ENCODE measurements at regions not wholly inside any gene's neighbourhood (a gene's known extent, or its start where the extent isn't known, plus 50 kb on each side); places are given as distances from the start of the nearest gene placed in this dataset.

DNA sequence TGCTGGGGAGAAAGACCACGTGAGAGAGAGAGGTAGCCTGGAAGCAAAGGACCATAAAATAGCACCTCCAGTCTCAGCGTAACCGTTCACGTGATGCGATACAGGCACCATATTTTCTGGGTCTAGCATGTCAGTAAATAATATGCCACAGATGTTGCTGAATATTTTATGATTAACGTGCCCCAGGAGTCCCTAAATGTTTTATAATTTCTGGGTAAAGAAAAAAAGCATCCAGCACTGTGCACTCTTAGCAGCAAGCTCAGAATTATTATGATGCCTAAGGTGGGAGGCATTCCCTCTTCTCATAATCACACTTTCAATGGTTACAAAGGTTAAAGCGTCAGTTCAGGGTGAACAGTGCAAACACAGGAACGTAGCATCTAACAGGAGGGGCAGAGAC, 121.8 kb downstream of the CAVIN4 start:
- no peak for DNase-seq
- no peaks in the 10 kb centered on the region for H3K36me3 ChIP-seq
- H3K9me3 ChIP-seq: no peaks in the 10 kb centered on the region
- no peak overlapping the region for H3K4me3 ChIP-seq
- H3K4me1 ChIP-seq: no peaks in the 10 kb centered on the region
- intact Hi-C loops (cut with DNase I): no loop called here
- ATAC-seq: no peak
- TF ChIP-seq, protein P1, sequence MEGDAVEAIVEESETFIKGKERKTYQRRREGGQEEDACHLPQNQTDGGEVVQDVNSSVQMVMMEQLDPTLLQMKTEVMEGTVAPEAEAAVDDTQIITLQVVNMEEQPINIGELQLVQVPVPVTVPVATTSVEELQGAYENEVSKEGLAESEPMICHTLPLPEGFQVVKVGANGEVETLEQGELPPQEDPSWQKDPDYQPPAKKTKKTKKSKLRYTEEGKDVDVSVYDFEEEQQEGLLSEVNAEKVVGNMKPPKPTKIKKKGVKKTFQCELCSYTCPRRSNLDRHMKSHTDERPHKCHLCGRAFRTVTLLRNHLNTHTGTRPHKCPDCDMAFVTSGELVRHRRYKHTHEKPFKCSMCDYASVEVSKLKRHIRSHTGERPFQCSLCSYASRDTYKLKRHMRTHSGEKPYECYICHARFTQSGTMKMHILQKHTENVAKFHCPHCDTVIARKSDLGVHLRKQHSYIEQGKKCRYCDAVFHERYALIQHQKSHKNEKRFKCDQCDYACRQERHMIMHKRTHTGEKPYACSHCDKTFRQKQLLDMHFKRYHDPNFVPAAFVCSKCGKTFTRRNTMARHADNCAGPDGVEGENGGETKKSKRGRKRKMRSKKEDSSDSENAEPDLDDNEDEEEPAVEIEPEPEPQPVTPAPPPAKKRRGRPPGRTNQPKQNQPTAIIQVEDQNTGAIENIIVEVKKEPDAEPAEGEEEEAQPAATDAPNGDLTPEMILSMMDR (IDR thresholded peaks at IDR 0.05): no peak
- no peaks in the 10 kb centered on the region for H3K27me3 ChIP-seq
- H3K27ac ChIP-seq: no peak overlapping the region

DNA sequence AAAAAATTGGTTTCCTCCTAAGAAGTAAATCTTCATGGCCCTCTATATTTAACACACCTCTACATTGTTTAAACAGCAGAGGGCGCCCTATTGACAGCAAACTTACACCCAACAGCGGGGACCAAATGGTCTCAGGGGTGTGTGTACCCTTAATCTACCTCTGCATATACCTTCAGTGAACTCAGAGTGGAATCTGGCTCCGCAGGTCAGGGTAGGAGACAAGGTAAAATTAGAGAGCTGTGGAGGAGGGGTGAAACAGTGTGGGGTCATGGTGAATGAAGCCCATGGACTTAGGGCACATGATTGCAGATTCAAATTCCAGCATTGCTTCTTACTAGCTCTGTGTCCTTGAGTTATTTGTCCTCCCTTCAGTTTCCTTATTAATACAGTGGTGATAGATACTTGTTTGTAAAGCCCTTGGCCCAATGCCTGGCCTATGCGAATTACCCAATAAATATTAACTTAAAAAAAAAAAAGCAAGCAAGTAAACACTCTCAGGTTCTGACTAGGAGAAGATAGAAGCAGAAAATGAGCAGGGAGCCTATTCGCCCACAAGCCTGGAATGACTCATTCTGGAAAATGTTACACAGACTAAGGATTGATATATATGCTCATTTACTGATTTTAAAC, 122.9 kb downstream of the CAVIN4 start:
- no peaks in the 10 kb centered on the region for H3K9me3 ChIP-seq
- no peak overlapping the region for H3K4me3 ChIP-seq
- H3K36me3 ChIP-seq: no peaks in the 10 kb centered on the region
- H3K27ac ChIP-seq: no peak overlapping the region
- no peaks in the 10 kb centered on the region for H3K4me1 ChIP-seq
- intact Hi-C loops (cut with DNase I): no loop called here
- H3K27me3 ChIP-seq: no peaks in the 10 kb centered on the region
- peak in 2 of 4 donors; percentile 5 to 35 for DNase-seq
- peak; percentile 80 for ATAC-seq
- TF ChIP-seq, protein P1 (IDR thresholded peaks at IDR 0.05): peak; percentile 10 to 19

DNA sequence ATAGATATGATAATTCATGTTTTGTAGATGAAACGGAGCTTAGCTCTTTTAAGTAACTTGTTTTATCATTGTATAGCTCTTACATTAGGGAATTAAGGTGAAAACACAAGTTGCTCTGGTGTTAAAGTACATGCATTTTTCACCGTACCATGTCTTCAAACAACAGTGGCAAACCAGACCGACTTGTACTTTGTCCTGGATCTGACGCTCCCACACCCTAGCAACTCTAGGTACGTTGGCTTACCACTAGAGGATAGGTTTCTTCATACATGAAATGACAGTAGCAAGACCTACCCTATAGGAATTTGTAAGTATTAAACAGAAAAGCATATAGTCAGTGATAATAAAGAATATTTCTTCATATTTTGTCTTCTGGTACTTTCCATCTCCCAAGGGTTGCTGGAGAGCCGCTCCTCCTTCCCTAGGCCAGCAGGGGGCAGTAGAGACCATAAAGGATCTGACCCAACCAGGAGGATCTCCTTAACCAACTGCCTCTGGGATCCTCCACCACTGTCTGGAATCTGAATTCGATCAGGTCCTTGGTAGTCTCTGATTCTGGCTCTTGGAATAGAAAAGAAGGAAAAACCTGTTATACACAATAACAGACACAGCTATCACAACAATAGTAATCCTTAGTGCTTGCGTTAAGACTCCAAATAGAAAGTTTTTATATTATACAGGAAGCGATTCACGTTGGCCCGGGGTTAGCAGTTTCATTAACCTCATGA, 136.7 kb downstream of the CAVIN4 start:
- H3K4me1 ChIP-seq: no peaks in the 10 kb centered on the region
- TF ChIP-seq, protein P1 (IDR thresholded peaks at IDR 0.05): peak; percentile 76 to 78
- intact Hi-C loops (cut with DNase I): loop anchor here in 1 of 2 donors (5.0 kb wide), 1 partner anchor 598 kb away; no protein-coding TSS in a partner anchor

DNA sequence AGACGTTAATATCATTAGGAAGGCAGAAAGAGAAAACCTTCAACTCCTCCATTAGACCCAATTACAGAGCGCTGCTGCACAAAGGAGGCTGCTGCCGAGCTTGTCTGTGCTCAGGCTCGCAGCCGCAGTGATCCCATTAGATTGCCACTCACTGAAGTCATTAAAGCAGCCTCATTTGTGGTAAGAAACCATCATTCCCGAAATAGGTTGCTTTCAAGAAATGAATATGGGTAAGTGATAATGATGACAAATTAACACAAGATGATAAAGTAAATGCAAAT, 137.2 kb downstream of the CAVIN4 start:
- H3K27me3 ChIP-seq: peaks cover 0 to 2% of the 10 kb centered on the region in 2 donors
- no peaks in the 10 kb centered on the region for H3K4me1 ChIP-seq
- no peak overlapping the region for H3K27ac ChIP-seq
- intact Hi-C loops (cut with DNase I): loop anchor here in 1 of 2 donors (5.0 kb wide), 1 partner anchor 597 kb away; no protein-coding TSS in a partner anchor
- TF ChIP-seq, protein P1 (IDR thresholded peaks at IDR 0.05): no peak
- no peaks in the 10 kb centered on the region for H3K9me3 ChIP-seq
- no peaks in the 10 kb centered on the region for H3K36me3 ChIP-seq
- ATAC-seq (no peak), DNase-seq (no peak)
- no peak overlapping the region for H3K4me3 ChIP-seq

More for the DNA sequence above, 136.7 kb downstream of the CAVIN4 start:
- DNase-seq: peak in 3 of 4 donors; percentile 26 to 64 (median 39)
- Histone ChIP-seq H3K4me3 (no peak overlapping the region), H3K27me3 (peaks cover 0 to 7% of the 10 kb centered on the region in 2 donors), H3K9me3 (no peaks in the 10 kb centered on the region), H3K36me3 (no peaks in the 10 kb centered on the region), H3K27ac (no peak overlapping the region)
- ATAC-seq: peak; percentile 96

DNA sequence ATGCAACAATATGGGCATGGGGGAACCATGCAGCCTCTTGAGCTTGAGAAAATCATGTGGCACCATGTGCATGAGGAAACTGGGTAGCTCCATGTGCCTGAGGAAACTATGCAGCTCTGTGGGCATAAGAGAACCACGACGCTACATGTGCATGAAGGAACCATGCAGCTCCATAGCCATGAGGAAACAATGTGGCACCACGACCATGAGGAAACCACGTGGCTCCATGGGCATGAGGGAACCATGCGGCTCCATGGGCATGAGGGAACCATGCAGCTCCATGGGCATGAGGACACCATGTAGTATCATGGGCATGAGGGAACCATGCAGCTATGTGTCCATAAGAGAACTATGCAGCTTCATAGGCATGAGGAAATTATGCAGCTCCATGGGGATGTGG, 140.8 kb downstream of the CAVIN4 start:
- Histone ChIP-seq H3K9me3 (no peaks in the 10 kb centered on the region), H3K36me3 (no peaks in the 10 kb centered on the region), H3K4me3 (no peak overlapping the region), H3K27me3 (no peaks in the 10 kb centered on the region), H3K27ac (no peak overlapping the region), H3K4me1 (no peaks in the 10 kb centered on the region)
- intact Hi-C loops (cut with DNase I): loop anchor here in 1 of 2 donors (5.0 kb wide), 1 partner anchor 594 kb away; no protein-coding TSS in a partner anchor
- TF ChIP-seq, protein P1 (IDR thresholded peaks at IDR 0.05): no peak
- ATAC-seq (no peak), DNase-seq (no peak)
